OCI-LY1 (cell line): ENCODE measurements at regions not wholly inside any gene's neighbourhood (a gene's known extent, or its start where the extent isn't known, plus 50 kb on each side); places are given as distances from the start of the nearest gene placed in this dataset.

ENCODE experiments used
- H2AFZ ChIP-seq: fragments of 200-600 bp; sonication (generic), shearing (Covaris generic); 2 replicates; pipeline ENCODE4 v1.6.0; 2014; ENCODE audit warnings: antibody characterized with exemption, mild to moderate bottlenecking, low read length
- H3F3A ChIP-seq: fragments of 200-600 bp; sonication (generic), shearing (Covaris generic); 2 replicates; pipeline ENCODE4 v1.6.0; 2014; ENCODE audit warnings: mild to moderate bottlenecking, antibody characterized with exemption, low read length, moderate library complexity; ENCODE audit not compliant: insufficient read depth
- H3K27ac ChIP-seq: fragments of 200-600 bp; sonication (generic); 2 replicates; pipeline ENCODE4 v1.5.1; 2014; ENCODE audit warnings: low read length, mixed run types, mild to moderate bottlenecking, low read depth; ENCODE audit not compliant: poor library complexity, severe bottlenecking
- H3K27me3 ChIP-seq: fragments of 200-600 bp; sonication (generic); 2 replicates; pipeline ENCODE4 v1.6.0; 2014; ENCODE audit warnings: antibody characterized with exemption, mild to moderate bottlenecking, low read length, moderate library complexity; ENCODE audit not compliant: insufficient read depth
- H3K36me3 ChIP-seq: fragments of 200-600 bp; sonication (generic); 2 replicates; pipeline ENCODE4 v1.6.1; 2014; ENCODE audit warnings: mild to moderate bottlenecking, antibody characterized with exemption, low read length, moderate library complexity, mixed read lengths; ENCODE audit not compliant: insufficient read depth
- H3K4me1 ChIP-seq: fragments of 200-600 bp; sonication (generic); 2 replicates; pipeline ENCODE4 v1.5.1; 2014; ENCODE audit warnings: mild to moderate bottlenecking, low read length, moderate library complexity; ENCODE audit not compliant: insufficient read depth, severe bottlenecking
- H3K4me2 ChIP-seq: fragments of 200-600 bp; sonication (generic), shearing (Covaris generic); 2 replicates; pipeline ENCODE4 v1.6.1; 2014; ENCODE audit warnings: low read length
- H3K4me3 ChIP-seq: fragments of 200-600 bp; sonication (generic); 2 replicates; pipeline ENCODE4 v1.5.1; 2014; ENCODE audit warnings: low read length, low read depth, mild to moderate bottlenecking, mixed read lengths; ENCODE audit not compliant: poor library complexity, severe bottlenecking
- H3K79me2 ChIP-seq: fragments of 200-600 bp; shearing (Covaris generic); 2 replicates; pipeline ENCODE4 v1.6.1; 2016; ENCODE audit warnings: mixed run types, low read length, mixed read lengths; ENCODE audit not compliant: insufficient read depth
- H3K9ac ChIP-seq: fragments of 200-600 bp; sonication (generic), shearing (Covaris generic); 2 replicates; pipeline ENCODE4 v1.6.1; 2014; ENCODE audit warnings: mild to moderate bottlenecking, low read length, mixed read lengths
- H3K9me2 ChIP-seq: fragments of 200-600 bp; sonication (generic), shearing (Covaris generic); 2 replicates; pipeline ENCODE4 v1.6.1; 2014; ENCODE audit warnings: low read depth, mild to moderate bottlenecking, low read length, mixed read lengths
- H3K9me3 ChIP-seq: fragments of 200-600 bp; shearing (Covaris generic); 2 replicates; pipeline ENCODE4 v1.6.1; 2014; ENCODE audit warnings: low read length, mixed read lengths
- H4K20me1 ChIP-seq: fragments of 200-600 bp; sonication (generic), shearing (Covaris generic); 2 replicates; pipeline ENCODE4 v1.6.0; 2016; ENCODE audit warnings: mild to moderate bottlenecking, low read length; ENCODE audit not compliant: insufficient read depth
- CTCF ChIP-seq: fragments of 200-600 bp; sonication (generic), shearing (Covaris generic); IDR thresholded peaks from 2 replicates; pipeline ENCODE4 v1.5.1; 2017; ENCODE audit warnings: mild to moderate bottlenecking, antibody characterized with exemption, low read length, moderate library complexity, mixed read lengths
- EZH2 ChIP-seq: fragments of 200-600 bp; sonication (generic), shearing (Covaris generic); IDR thresholded peaks from 2 replicates; pipeline ENCODE4 v1.8.0; 2017; ENCODE audit warnings: borderline replicate concordance, mixed run types, mild to moderate bottlenecking, antibody characterized with exemption, low read length, moderate library complexity, mixed read lengths

GRCh38 chr2:217660423-217660822 lies 342.4 kb downstream of the TNS1 start:
- no peaks in the 10 kb centered on the region for H3F3A ChIP-seq
- H3K27ac ChIP-seq: no peak overlapping the region
- no peaks in the 10 kb centered on the region for H3K79me2 ChIP-seq
- H4K20me1 ChIP-seq: no peaks in the 10 kb centered on the region
- TF ChIP-seq CTCF: no peak
- no peaks in the 10 kb centered on the region for H3K9me3 ChIP-seq
- H3K27me3 ChIP-seq: no peaks in the 10 kb centered on the region
- H3K9ac ChIP-seq: no peak overlapping the region
- no peak overlapping the region for H3K4me2 ChIP-seq
- no peaks in the 10 kb centered on the region for H3K4me1 ChIP-seq
- H3K4me3 ChIP-seq: no peak overlapping the region
- H3K9me2 ChIP-seq: no peaks in the 10 kb centered on the region
- no peak overlapping the region for H2AFZ ChIP-seq
- H3K36me3 ChIP-seq: no peaks in the 10 kb centered on the region

GRCh38 chr2:217658806-217659205 lies 344.0 kb downstream of the TNS1 start:
- H3K27me3 ChIP-seq: no peaks in the 10 kb centered on the region
- H3K4me1 ChIP-seq: no peaks in the 10 kb centered on the region
- H3K27ac ChIP-seq: no peak overlapping the region
- H2AFZ ChIP-seq: no peak overlapping the region
- no peaks in the 10 kb centered on the region for H3F3A ChIP-seq
- H3K4me3 ChIP-seq: no peak overlapping the region
- H3K9ac ChIP-seq: no peak overlapping the region
- H4K20me1 ChIP-seq: no peaks in the 10 kb centered on the region
- no peaks in the 10 kb centered on the region for H3K36me3 ChIP-seq
- TF ChIP-seq EZH2: no peak
- TF ChIP-seq CTCF: no peak
- no peak overlapping the region for H3K4me2 ChIP-seq
- H3K9me2 ChIP-seq: no peaks in the 10 kb centered on the region
- no peaks in the 10 kb centered on the region for H3K9me3 ChIP-seq
- H3K79me2 ChIP-seq: no peaks in the 10 kb centered on the region

GRCh38 chr2:217657252-217657651 lies 345.5 kb downstream of the TNS1 start:
- no peak overlapping the region for H3K27ac ChIP-seq
- no peaks in the 10 kb centered on the region for H3F3A ChIP-seq
- H4K20me1 ChIP-seq: no peaks in the 10 kb centered on the region
- no peak overlapping the region for H3K4me2 ChIP-seq
- H2AFZ ChIP-seq: no peak overlapping the region
- H3K9me2 ChIP-seq: no peaks in the 10 kb centered on the region
- H3K9me3 ChIP-seq: no peaks in the 10 kb centered on the region
- H3K4me3 ChIP-seq: no peak overlapping the region
- TF ChIP-seq CTCF (no peak), EZH2 (no peak)
- no peak overlapping the region for H3K9ac ChIP-seq
- H3K79me2 ChIP-seq: no peaks in the 10 kb centered on the region
- H3K36me3 ChIP-seq: no peaks in the 10 kb centered on the region
- no peaks in the 10 kb centered on the region for H3K27me3 ChIP-seq
- H3K4me1 ChIP-seq: no peaks in the 10 kb centered on the region
